Vagina (tissue), 2 donors: ENCODE measurements at regions not wholly inside any gene's neighbourhood (a gene's known extent, or its start where the extent isn't known, plus 50 kb on each side); places are given as distances from the start of the nearest gene placed in this dataset.

Source experiments
- CTCF ChIP-seq, 3 experiments: fragments of 450-650 bp in 2 of 3; fragments of 200-600 bp in 1 of 3; sonication (generic) in 1 of 3; IDR thresholded peaks; one replicate each; pipeline ENCODE4 v1.5.1; 2017 to 2019; ENCODE audit warnings: antibody characterized with exemption in 3 of 3, mild to moderate bottlenecking in 2 of 3, moderate library complexity in 2 of 3
- POLR2A ChIP-seq, 2 donors: fragments of 450-650 bp; IDR thresholded peaks; one replicate each; pipeline ENCODE4 v1.6.1; 2017; ENCODE audit warnings: antibody characterized with exemption in 2 of 2, mild to moderate bottlenecking in 2 of 2, moderate library complexity in 2 of 2
- POLR2AphosphoS5 ChIP-seq, 2 donors: sonication (generic); formaldehyde crosslinking; IDR thresholded peaks; one replicate each; pipeline ENCODE4 v1.9.0; 2017; ENCODE audit warnings: antibody characterized with exemption in 2 of 2, mild to moderate bottlenecking in 2 of 2, low read depth in 1 of 2; ENCODE audit not compliant: insufficient read depth in 1 of 2

DNA sequence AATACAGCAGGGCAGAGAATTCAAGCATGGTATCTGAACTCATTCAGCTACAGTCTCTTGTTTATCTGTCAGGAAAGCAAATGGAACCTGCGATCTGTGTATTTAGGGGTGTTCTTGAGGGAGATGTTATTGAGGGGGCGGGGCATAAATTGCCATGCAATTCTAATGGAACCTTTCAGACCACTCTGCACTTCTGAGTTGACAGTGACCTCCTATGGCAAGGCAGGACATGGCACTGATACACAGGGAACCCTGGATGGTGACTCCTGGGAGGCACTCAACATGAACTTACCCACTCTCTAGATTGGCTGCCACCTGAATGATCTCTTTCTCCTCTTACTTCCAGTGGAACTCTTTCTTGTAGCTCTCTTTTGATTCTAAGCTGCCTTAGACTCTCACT lies 787.3 kb downstream of the VRK1 start:
- TF ChIP-seq CTCF (IDR thresholded peaks at IDR 0.05) (no peak), POLR2AphosphoS5 (IDR thresholded peaks at IDR 0.05; ENCODE audit: insufficient read depth in 1 of 2, low read depth in 1 of 2) (no peak), POLR2A (IDR thresholded peaks at IDR 0.05) (no peak)
